Neural cell (in vitro differentiated cells): ENCODE measurements at regions not wholly inside any gene's neighbourhood (a gene's known extent, or its start where the extent isn't known, plus 50 kb on each side); places are given as distances from the start of the nearest gene placed in this dataset.

Experiments used
- H2AFZ ChIP-seq: fragments of 200-600, 300-800 bp; sonication (generic), shearing (Covaris generic); 2 replicates; pipeline ENCODE4 v1.6.0; 2014; ENCODE audit warnings: low read depth, mild to moderate bottlenecking, antibody characterized with exemption, low read length, moderate library complexity
- H3F3A ChIP-seq: fragments of 200-600 bp; shearing (Covaris generic); 2 replicates; pipeline ENCODE4 v1.6.1; 2016; ENCODE audit warnings: mild to moderate bottlenecking, moderate library complexity, mixed read lengths, antibody characterized with exemption, low read length; ENCODE audit not compliant: insufficient read depth, poor library complexity, severe bottlenecking
- H3K27ac ChIP-seq: fragments of 200-600, 300-800 bp; sonication (generic), shearing (Covaris generic); 2 replicates; pipeline ENCODE4 v1.5.1; 2014; ENCODE audit warnings: mild to moderate bottlenecking, low read length, moderate library complexity
- H3K27me3 ChIP-seq: fragments of 300-800, 200-600 bp; sonication (generic), shearing (Covaris generic); 2 replicates; pipeline ENCODE4 v1.6.0; 2014; ENCODE audit warnings: mild to moderate bottlenecking, low read depth, low read length, moderate library complexity; ENCODE audit not compliant: insufficient read depth
- H3K36me3 ChIP-seq: fragments of 300-800, 200-600 bp; sonication (generic), shearing (Covaris generic); 2 replicates; pipeline ENCODE4 v1.5.1; 2014; ENCODE audit warnings: mild to moderate bottlenecking, antibody characterized with exemption, low read length, moderate library complexity; ENCODE audit not compliant: insufficient read depth
- H3K4me2 ChIP-seq: fragments of 300-800, 200-600 bp; sonication (generic), shearing (Covaris generic); 2 replicates; pipeline ENCODE4 v1.6.0; 2014; ENCODE audit warnings: mild to moderate bottlenecking, low read length
- H3K4me3 ChIP-seq: fragments of 300-800, 200-600 bp; sonication (generic), shearing (Covaris generic); 2 replicates; pipeline ENCODE4 v1.5.1; 2014; ENCODE audit warnings: mild to moderate bottlenecking, low read length, moderate library complexity
- H3K79me2 ChIP-seq: fragments of 200-600 bp; shearing (Covaris generic); replicated peaks from 2 replicates; pipeline ENCODE4 v1.6.0; 2014; ENCODE audit warnings: mild to moderate bottlenecking, low read length, moderate library complexity; ENCODE audit not compliant: insufficient read depth
- H3K9ac ChIP-seq: fragments of 300-800, 200-600 bp; sonication (generic), shearing (Covaris generic); 2 replicates; pipeline ENCODE4 v1.6.1; 2016; ENCODE audit warnings: mild to moderate bottlenecking, low read length, mixed read lengths
- H3K9me2 ChIP-seq: fragments of 200-600 bp; shearing (Covaris generic); 2 replicates; pipeline ENCODE4 v1.6.1; 2016; ENCODE audit warnings: mild to moderate bottlenecking, low read length, mixed read lengths; ENCODE audit not compliant: insufficient read depth
- H3K9me3 ChIP-seq: fragments of 200-600, 300-800 bp; sonication (generic), shearing (Covaris generic); 2 replicates; pipeline ENCODE4 v1.6.1; 2016; ENCODE audit warnings: mild to moderate bottlenecking, mixed run types, low read length, moderate library complexity, mixed read lengths
- H4K20me1 ChIP-seq: fragments of 200-600 bp; shearing (Covaris generic); 2 replicates; pipeline ENCODE4 v1.6.1; 2016; ENCODE audit warnings: mild to moderate bottlenecking, mixed run types; ENCODE audit not compliant: insufficient read depth
- EP300 ChIP-seq: fragments of 450-650 bp; conservative IDR thresholded peaks from 2 replicates; pipeline ENCODE4 v1.6.1; 2014; ENCODE audit warnings: antibody characterized with exemption, mild to moderate bottlenecking, moderate library complexity; ENCODE audit not compliant: poor library complexity, severe bottlenecking
- EZH2 ChIP-seq: fragments of 200-600, 300-800 bp; shearing (Covaris generic), sonication (generic); IDR thresholded peaks from 2 replicates; pipeline ENCODE4 v1.6.1; 2014; ENCODE audit warnings: antibody characterized with exemption, low read length, borderline replicate concordance, mild to moderate bottlenecking; ENCODE audit not compliant: insufficient read depth, poor library complexity, severe bottlenecking
- MXI1 ChIP-seq: fragments of 450-650 bp; conservative IDR thresholded peaks from 2 replicates; pipeline ENCODE4 v1.6.1; 2014; ENCODE audit warnings: antibody characterized with exemption, mild to moderate bottlenecking; ENCODE audit not compliant: poor library complexity, severe bottlenecking
- POLR2AphosphoS5 ChIP-seq: IDR thresholded peaks from 2 replicates; pipeline ENCODE4 v1.6.1; 2012
- RAD21 ChIP-seq: fragments of 450-650 bp; conservative IDR thresholded peaks from 2 replicates; pipeline ENCODE4 v1.6.1; 2014; ENCODE audit warnings: antibody characterized with exemption, mild to moderate bottlenecking, moderate library complexity
- SMC3 ChIP-seq: fragments of 450-650 bp; conservative IDR thresholded peaks from 2 replicates; pipeline ENCODE4 v1.6.1; 2014; ENCODE audit warnings: antibody characterized with exemption, mild to moderate bottlenecking, moderate library complexity; ENCODE audit not compliant: poor library complexity
- TAF1 ChIP-seq: IDR thresholded peaks from 2 replicates; pipeline ENCODE4 v1.6.1; 2012; ENCODE audit warnings: low read depth
- TF ChIP-seq, protein P1 (sequence below): fragments of 450-650 bp; IDR thresholded peaks from 2 replicates; pipeline ENCODE4 v1.5.1; 2014; ENCODE audit warnings: antibody characterized with exemption, mild to moderate bottlenecking, moderate library complexity; ENCODE audit not compliant: poor library complexity, severe bottlenecking
- TF ChIP-seq, protein P2 (sequence below): IDR thresholded peaks from 2 replicates; pipeline ENCODE4 v1.6.1; 2012; ENCODE audit warnings: borderline replicate concordance

DNA sequence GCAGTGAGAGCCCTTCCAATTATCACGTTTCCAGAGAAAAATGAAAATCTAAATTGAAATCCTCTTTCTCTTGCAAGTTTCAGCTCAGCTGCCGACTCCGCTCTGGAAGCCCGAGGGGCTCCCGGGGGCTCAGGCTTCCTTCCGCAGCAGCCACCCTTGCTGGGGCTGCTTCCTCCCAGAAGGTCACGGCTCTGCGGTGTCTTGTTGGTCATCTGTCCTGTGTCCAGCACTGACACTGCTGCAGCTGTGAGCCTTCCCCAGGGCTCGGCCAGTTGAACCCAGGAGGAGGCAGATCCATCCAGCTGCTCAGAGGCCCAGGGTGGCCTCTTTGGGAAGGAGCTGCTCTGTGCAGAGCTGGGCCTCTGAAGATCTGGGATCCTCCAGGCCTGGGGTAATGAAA is 1337.2 kb downstream of the TBC1D22A start:
- H2AFZ ChIP-seq = no peak overlapping the region
- H3K27me3 ChIP-seq = no peaks in the 10 kb centered on the region
- H3K9ac ChIP-seq = no peak overlapping the region
- no peaks in the 10 kb centered on the region for H3K79me2 ChIP-seq
- no peaks in the 10 kb centered on the region for H3K36me3 ChIP-seq
- no peak overlapping the region for H3K4me2 ChIP-seq
- no peak for TF ChIP-seq MXI1
- no peak for TF ChIP-seq RAD21
- TF ChIP-seq SMC3 = no peak
- TF ChIP-seq POLR2AphosphoS5 = no peak
- no peak for TF ChIP-seq TAF1
- TF ChIP-seq EP300 = no peak
- TF ChIP-seq, protein P1, sequence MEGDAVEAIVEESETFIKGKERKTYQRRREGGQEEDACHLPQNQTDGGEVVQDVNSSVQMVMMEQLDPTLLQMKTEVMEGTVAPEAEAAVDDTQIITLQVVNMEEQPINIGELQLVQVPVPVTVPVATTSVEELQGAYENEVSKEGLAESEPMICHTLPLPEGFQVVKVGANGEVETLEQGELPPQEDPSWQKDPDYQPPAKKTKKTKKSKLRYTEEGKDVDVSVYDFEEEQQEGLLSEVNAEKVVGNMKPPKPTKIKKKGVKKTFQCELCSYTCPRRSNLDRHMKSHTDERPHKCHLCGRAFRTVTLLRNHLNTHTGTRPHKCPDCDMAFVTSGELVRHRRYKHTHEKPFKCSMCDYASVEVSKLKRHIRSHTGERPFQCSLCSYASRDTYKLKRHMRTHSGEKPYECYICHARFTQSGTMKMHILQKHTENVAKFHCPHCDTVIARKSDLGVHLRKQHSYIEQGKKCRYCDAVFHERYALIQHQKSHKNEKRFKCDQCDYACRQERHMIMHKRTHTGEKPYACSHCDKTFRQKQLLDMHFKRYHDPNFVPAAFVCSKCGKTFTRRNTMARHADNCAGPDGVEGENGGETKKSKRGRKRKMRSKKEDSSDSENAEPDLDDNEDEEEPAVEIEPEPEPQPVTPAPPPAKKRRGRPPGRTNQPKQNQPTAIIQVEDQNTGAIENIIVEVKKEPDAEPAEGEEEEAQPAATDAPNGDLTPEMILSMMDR = no peak
- no peak for TF ChIP-seq EZH2
- H3K9me2 ChIP-seq = no peaks in the 10 kb centered on the region
- H4K20me1 ChIP-seq = no peaks in the 10 kb centered on the region
- no peaks in the 10 kb centered on the region for H3K9me3 ChIP-seq
- no peak overlapping the region for H3K27ac ChIP-seq
- no peak overlapping the region for H3K4me3 ChIP-seq
- H3F3A ChIP-seq = no peaks in the 10 kb centered on the region

DNA sequence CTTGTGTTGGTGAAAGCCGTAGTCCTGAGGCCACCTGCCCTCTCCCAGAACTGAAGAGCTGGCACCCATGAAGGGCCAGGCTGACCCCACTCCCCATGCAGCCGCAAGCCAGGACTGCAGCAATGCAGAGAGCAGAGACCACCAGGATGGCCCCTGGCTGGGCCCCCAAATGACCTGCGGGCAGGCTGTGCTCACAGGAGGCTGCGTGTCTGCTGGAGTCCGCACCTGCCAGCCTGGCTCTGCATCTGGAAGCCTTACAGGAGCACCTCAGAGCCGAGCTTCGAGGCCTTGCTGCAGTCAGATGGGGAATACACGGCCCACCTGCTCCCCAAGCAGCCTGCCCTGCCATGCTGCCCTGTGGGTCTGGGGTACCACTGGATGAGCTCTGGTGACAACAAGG is 1336.8 kb downstream of the TBC1D22A start:
- no peaks in the 10 kb centered on the region for H3K9me3 ChIP-seq
- no peak overlapping the region for H2AFZ ChIP-seq
- no peaks in the 10 kb centered on the region for H3K9me2 ChIP-seq
- H4K20me1 ChIP-seq = no peaks in the 10 kb centered on the region
- H3K36me3 ChIP-seq = no peaks in the 10 kb centered on the region
- TF ChIP-seq TAF1 (no peak), MXI1 (no peak), EP300 (no peak), RAD21 (no peak), SMC3 (no peak), EZH2 (no peak), POLR2AphosphoS5 (no peak)
- TF ChIP-seq, protein P1 = no peak
- TF ChIP-seq, protein P2, sequence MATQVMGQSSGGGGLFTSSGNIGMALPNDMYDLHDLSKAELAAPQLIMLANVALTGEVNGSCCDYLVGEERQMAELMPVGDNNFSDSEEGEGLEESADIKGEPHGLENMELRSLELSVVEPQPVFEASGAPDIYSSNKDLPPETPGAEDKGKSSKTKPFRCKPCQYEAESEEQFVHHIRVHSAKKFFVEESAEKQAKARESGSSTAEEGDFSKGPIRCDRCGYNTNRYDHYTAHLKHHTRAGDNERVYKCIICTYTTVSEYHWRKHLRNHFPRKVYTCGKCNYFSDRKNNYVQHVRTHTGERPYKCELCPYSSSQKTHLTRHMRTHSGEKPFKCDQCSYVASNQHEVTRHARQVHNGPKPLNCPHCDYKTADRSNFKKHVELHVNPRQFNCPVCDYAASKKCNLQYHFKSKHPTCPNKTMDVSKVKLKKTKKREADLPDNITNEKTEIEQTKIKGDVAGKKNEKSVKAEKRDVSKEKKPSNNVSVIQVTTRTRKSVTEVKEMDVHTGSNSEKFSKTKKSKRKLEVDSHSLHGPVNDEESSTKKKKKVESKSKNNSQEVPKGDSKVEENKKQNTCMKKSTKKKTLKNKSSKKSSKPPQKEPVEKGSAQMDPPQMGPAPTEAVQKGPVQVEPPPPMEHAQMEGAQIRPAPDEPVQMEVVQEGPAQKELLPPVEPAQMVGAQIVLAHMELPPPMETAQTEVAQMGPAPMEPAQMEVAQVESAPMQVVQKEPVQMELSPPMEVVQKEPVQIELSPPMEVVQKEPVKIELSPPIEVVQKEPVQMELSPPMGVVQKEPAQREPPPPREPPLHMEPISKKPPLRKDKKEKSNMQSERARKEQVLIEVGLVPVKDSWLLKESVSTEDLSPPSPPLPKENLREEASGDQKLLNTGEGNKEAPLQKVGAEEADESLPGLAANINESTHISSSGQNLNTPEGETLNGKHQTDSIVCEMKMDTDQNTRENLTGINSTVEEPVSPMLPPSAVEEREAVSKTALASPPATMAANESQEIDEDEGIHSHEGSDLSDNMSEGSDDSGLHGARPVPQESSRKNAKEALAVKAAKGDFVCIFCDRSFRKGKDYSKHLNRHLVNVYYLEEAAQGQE = no peak
- no peak overlapping the region for H3K4me3 ChIP-seq
- H3K9ac ChIP-seq = no peak overlapping the region
- no peak overlapping the region for H3K4me2 ChIP-seq
- no peak overlapping the region for H3K27ac ChIP-seq
- H3F3A ChIP-seq = no peaks in the 10 kb centered on the region
- no peaks in the 10 kb centered on the region for H3K79me2 ChIP-seq
- no peaks in the 10 kb centered on the region for H3K27me3 ChIP-seq
